Ishikawa (cell line): ENCODE measurements at regions not wholly inside any gene's neighbourhood (a gene's known extent, or its start where the extent isn't known, plus 50 kb on each side); places are given as distances from the start of the nearest gene placed in this dataset.

ENCODE experiments used
- CEBPB ChIP-seq: IDR thresholded peaks from 2 replicates; pipeline ENCODE4 v1.6.1; 2012
- CREB1 ChIP-seq: IDR thresholded peaks from 2 replicates; pipeline ENCODE4 v1.6.1; 2012; ENCODE audit warnings: low read depth
- EGR1 ChIP-seq: IDR thresholded peaks from 2 replicates; pipeline ENCODE4 v1.6.1; 2012
- EP300 ChIP-seq: IDR thresholded peaks from 2 replicates; pipeline ENCODE4 v1.6.1; 2012; ENCODE audit warnings: borderline replicate concordance
- FOXM1 ChIP-seq: IDR thresholded peaks from 2 replicates; pipeline ENCODE4 v1.6.1; 2012; ENCODE audit warnings: low read depth, borderline replicate concordance
- NFIC ChIP-seq: IDR thresholded peaks from 2 replicates; pipeline ENCODE4 v1.6.1; 2012
- RAD21 ChIP-seq: IDR thresholded peaks from 2 replicates; pipeline ENCODE4 v1.6.1; 2012; ENCODE audit warnings: low read depth
- REST ChIP-seq: IDR thresholded peaks from 2 replicates; pipeline ENCODE4 v1.6.1; 2012; ENCODE audit warnings: low read depth, mild to moderate bottlenecking
- TAF1 ChIP-seq: IDR thresholded peaks from 2 replicates; pipeline ENCODE4 v1.6.1; 2012; ENCODE audit warnings: low read depth, mild to moderate bottlenecking
- TCF12 ChIP-seq: IDR thresholded peaks from 2 replicates; pipeline ENCODE4 v1.6.1; 2012; ENCODE audit warnings: low read depth
- TEAD4 ChIP-seq: IDR thresholded peaks from 2 replicates; pipeline ENCODE4 v1.6.1; 2012
- USF1 ChIP-seq: IDR thresholded peaks from 2 replicates; pipeline ENCODE4 v1.6.1; 2012
- YY1 ChIP-seq: IDR thresholded peaks from 2 replicates; pipeline ENCODE4 v1.6.1; 2012; ENCODE audit warnings: low read depth
- ZBTB7A ChIP-seq: IDR thresholded peaks from 2 replicates; pipeline ENCODE4 v1.6.1; 2012; ENCODE audit warnings: low read depth
- TF ChIP-seq, protein P1 (sequence below): IDR thresholded peaks from 2 replicates; pipeline ENCODE4 v1.6.1; 2012

DNA sequence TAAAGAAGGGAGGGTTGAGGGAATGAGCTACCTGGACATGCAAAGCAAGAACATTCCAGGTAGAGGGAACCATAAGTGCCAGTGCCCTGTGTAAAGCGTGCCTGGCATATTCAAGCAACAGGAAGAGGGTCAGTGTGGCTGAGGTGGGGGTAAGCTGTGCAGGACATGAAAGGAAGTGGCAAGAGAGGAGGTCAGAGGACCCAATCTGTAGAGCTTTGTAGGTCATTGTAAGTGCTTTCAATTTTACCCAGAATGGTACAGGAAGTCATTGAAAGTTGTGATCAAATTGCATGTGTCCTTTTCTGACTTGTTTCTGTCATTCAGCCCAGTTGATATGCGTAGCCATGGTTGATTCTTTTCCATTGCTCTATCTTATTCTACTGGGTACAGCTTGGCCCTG lies 156.6 kb downstream of the NOC3L start:
- TF ChIP-seq REST (no peak), FOXM1 (no peak), ZBTB7A (no peak), TCF12 (no peak), TAF1 (no peak), NFIC (no peak), TEAD4 (no peak), CREB1 (no peak), YY1 (no peak), CEBPB (no peak)
- TF ChIP-seq, protein P1, sequence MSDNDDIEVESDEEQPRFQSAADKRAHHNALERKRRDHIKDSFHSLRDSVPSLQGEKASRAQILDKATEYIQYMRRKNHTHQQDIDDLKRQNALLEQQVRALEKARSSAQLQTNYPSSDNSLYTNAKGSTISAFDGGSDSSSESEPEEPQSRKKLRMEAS = no peak

DNA sequence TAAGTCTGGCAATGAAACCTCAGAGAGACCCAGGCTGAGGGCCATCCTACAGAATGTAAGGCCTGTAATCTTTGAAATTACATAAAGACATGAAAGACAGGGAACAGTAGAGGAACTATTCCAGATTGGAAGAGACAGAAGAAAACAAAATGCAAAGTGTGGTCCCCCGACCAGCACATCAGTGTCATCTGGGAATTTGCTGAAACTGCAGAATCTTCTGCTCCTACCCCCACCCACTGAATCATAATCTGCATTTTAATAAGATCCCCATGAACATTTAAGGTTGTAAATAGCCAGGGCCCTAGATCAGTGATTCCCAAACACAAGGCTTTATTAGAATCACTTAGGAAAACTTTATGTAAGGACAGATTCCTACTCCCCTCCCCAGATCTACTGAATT lies 154.4 kb downstream of the NOC3L start:
- TF ChIP-seq TAF1 (no peak), EGR1 (no peak), EP300 (no peak), NFIC (no peak), RAD21 (no peak), YY1 (no peak), REST (no peak), FOXM1 (no peak), CEBPB (no peak), TCF12 (no peak), ZBTB7A (no peak), USF1 (no peak), CREB1 (no peak), TEAD4 (no peak)
- TF ChIP-seq, protein P1 = no peak

DNA sequence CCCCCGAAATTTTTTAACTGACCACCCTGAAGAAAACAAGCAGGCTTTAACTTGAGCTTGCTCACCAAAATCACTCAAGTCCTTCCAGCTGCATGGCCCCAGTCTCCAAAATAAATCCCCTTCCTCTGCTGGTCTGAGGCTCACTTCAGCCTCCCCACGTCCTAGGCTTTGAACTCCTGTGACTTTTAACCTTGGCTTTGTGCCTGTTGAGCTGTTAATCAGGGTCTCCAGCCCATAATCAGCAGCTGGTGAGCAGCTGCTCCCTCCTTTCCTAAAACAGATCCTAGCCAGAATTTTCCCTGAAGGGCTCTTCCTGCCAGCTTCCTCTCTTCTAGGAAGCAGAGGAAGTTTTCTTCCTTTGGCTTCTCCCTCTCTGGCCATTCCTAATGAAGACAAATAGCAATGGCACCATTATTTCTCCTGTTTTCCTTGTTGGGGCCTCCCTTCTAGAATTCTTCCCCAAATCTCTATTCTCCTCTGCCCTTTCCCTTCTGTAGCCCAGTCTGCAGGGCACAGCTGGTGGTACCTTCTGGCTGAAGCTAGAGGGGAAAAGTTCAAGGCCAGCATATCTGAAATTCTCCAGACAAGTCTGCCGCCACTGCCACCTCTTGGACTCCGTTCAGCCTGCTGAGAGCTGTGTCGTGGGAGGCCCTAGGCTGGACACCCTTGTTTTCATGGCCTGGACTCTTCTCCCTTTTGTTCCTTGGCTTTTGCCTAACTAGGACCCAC lies 152.1 kb downstream of the NOC3L start:
- no peak for TF ChIP-seq NFIC
- TF ChIP-seq CREB1 = no peak
- no peak for TF ChIP-seq RAD21
- no peak for TF ChIP-seq TAF1
- TF ChIP-seq FOXM1 = no peak

- TF ChIP-seq TAF1 (no peak), REST (no peak), EP300 (no peak)
Measured at GRCh38 chr10:94211169-94211510, 151.6 kb downstream of the NOC3L start.

- 0 out of 2 replicates have a peak, but pooled peaks have one; percentile 34 for TF ChIP-seq USF1
- no peak for TF ChIP-seq FOXM1
Measured at GRCh38 chr10:94213001-94213530, 149.7 kb downstream of the NOC3L start.
